Caco-2 (cell line): ENCODE measurements at regions not wholly inside any gene's neighbourhood (a gene's known extent, or its start where the extent isn't known, plus 50 kb on each side); places are given as distances from the start of the nearest gene placed in this dataset.

Experiments
- BruUV-seq: library from RNA; stranded (reverse); fragments of 400-500 nt; replicated peaks from 2 replicates; lab custom pipeline; 2021; lab: Mats Ljungman, UMichigan
- CTCF ChIA-PET: fragments of 300-600 bp; sonication (Branson Sonifier 250); formaldehyde crosslinking; loops from one replicate; lab custom pipeline; 2022; ENCODE audit warnings: antibody characterized with exemption; lab: Charles Lee
- POLR2A ChIA-PET: fragments of 300-600 bp; sonication (Branson Sonifier 250); formaldehyde crosslinking; loops from one replicate; lab custom pipeline; 2022; ENCODE audit warnings: antibody characterized with exemption; lab: Charles Lee
- DNase-seq, 2 experiments: peaks; one replicate each; pipeline versions ENCODE4 v3.0.0 to v3.0.0-alpha.2; 2020 to 2022
- H3K27me3 ChIP-seq: replicated peaks from 2 replicates; pipeline ENCODE4 v1.6.0; 2011; ENCODE audit warnings: low read length; ENCODE audit not compliant: control insufficient read depth, insufficient read depth
- H3K36me3 ChIP-seq: 2 replicates; pipeline ENCODE4 v1.5.1; 2011; ENCODE audit warnings: low read length; ENCODE audit not compliant: control insufficient read depth, insufficient read depth
- H3K4me1 ChIP-seq: fragments of 250-450 bp; sonication (Bioruptor Pico); 2 replicates; pipeline ENCODE4 v1.5.1; 2020; ENCODE audit warnings: mild to moderate bottlenecking
- H3K4me3 ChIP-seq: 2 replicates; pipeline ENCODE4 v1.5.1; 2011; ENCODE audit warnings: low read depth, mild to moderate bottlenecking, control low read depth, low read length
- H3K9me3 ChIP-seq: fragments of 250-450 bp; sonication (Bioruptor Pico); 2 replicates; pipeline ENCODE4 v1.5.1; 2020; ENCODE audit warnings: mild to moderate bottlenecking, moderate library complexity
- H3K27ac Mint-ChIP-seq: one replicate; pipeline ENCODE4 v1.8.0; 2022; ENCODE audit warnings: mixed read lengths; ENCODE audit not compliant: unreplicated experiment
- H3K27me3 Mint-ChIP-seq: one replicate; pipeline ENCODE4 v1.8.0; 2022; ENCODE audit warnings: mixed read lengths; ENCODE audit not compliant: insufficient read depth, unreplicated experiment
- H3K36me3 Mint-ChIP-seq: one replicate; pipeline ENCODE4 v1.8.0; 2022; ENCODE audit warnings: mild to moderate bottlenecking, mixed read lengths; ENCODE audit not compliant: insufficient read depth, unreplicated experiment
- H3K4me1 Mint-ChIP-seq: one replicate; pipeline ENCODE4 v1.8.0; 2022; ENCODE audit warnings: low read depth, mixed read lengths; ENCODE audit not compliant: unreplicated experiment
- H3K4me3 Mint-ChIP-seq: one replicate; pipeline ENCODE4 v1.8.0; 2022; ENCODE audit warnings: mild to moderate bottlenecking, moderate library complexity, mixed read lengths; ENCODE audit not compliant: unreplicated experiment
- H3K9me3 Mint-ChIP-seq: one replicate; pipeline ENCODE4 v1.8.0; 2022; ENCODE audit warnings: mixed read lengths; ENCODE audit not compliant: unreplicated experiment
- intact Hi-C: fragments of 100-400 bp; cut with micrococcal nuclease; formaldehyde crosslinking; loops from one replicate; pipeline ENCODE4 v1.10.0; 2022; ENCODE audit not compliant: unreplicated experiment
- TF ChIP-seq, protein P1 (sequence below), 2 experiments: fragments of 200-600 bp in 1 of 2; IDR thresholded peaks; 1 replicate in 1 of 2; 2 replicates in 1 of 2; pipeline versions ENCODE4 v1.5.1 to v1.8.0; 2011 to 2022; ENCODE audit warnings: antibody characterized with exemption in 1 of 2, control low read depth in 1 of 2, inconsistent platforms in 1 of 2, low read depth in 1 of 2, low read length in 1 of 2, mild to moderate bottlenecking in 1 of 2, moderate library complexity in 1 of 2; ENCODE audit not compliant: insufficient read depth in 1 of 2, severe bottlenecking in 1 of 2, unreplicated experiment in 1 of 2

DNA sequence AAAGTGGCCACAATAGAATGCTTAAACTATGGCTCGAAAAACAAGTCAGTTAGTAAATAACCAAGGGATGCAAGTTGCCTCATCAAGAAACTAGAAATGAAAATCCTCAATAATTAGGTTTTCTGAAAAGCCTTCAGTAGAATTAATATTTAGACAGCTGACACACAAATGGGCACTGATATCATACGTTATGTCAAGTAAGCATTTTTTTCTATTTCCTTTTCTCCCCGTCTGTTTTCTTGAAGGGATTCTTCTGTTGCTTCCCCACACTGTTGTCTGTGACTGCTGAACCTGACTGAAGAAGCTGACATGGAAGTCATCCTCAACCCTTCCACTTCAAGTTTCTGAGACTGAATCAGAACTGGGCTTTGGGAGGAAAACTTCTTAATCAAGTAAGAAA lies 151.8 kb upstream of the CADM2 start:
- ChIA-PET POLR2A (no interaction called here), CTCF (no interaction called here)
- TF ChIP-seq, protein P1, sequence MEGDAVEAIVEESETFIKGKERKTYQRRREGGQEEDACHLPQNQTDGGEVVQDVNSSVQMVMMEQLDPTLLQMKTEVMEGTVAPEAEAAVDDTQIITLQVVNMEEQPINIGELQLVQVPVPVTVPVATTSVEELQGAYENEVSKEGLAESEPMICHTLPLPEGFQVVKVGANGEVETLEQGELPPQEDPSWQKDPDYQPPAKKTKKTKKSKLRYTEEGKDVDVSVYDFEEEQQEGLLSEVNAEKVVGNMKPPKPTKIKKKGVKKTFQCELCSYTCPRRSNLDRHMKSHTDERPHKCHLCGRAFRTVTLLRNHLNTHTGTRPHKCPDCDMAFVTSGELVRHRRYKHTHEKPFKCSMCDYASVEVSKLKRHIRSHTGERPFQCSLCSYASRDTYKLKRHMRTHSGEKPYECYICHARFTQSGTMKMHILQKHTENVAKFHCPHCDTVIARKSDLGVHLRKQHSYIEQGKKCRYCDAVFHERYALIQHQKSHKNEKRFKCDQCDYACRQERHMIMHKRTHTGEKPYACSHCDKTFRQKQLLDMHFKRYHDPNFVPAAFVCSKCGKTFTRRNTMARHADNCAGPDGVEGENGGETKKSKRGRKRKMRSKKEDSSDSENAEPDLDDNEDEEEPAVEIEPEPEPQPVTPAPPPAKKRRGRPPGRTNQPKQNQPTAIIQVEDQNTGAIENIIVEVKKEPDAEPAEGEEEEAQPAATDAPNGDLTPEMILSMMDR (IDR thresholded peaks at IDR 0.05; ENCODE audit: insufficient read depth in 1 of 2, low read depth in 1 of 2, low read length in 1 of 2, severe bottlenecking in 1 of 2, unreplicated experiment in 1 of 2) = no peak
- Histone ChIP-seq H3K4me1 (no peaks in the 10 kb centered on the region), H3K27me3 (no peaks in the 10 kb centered on the region), H3K9me3 (no peaks in the 10 kb centered on the region), H3K4me3 (no peak overlapping the region), H3K36me3 (no peaks in the 10 kb centered on the region)
- Mint-ChIP-seq H3K4me1 (no peaks in the 10 kb centered on the region), H3K27me3 (no peaks in the 10 kb centered on the region), H3K27ac (no peak overlapping the region), H3K9me3 (no peaks in the 10 kb centered on the region), H3K4me3 (no peak overlapping the region), H3K36me3 (no peaks in the 10 kb centered on the region)
- BruUV-seq = no TSS peak
- no peak for DNase-seq
- intact Hi-C loops = no loop called here

DNA sequence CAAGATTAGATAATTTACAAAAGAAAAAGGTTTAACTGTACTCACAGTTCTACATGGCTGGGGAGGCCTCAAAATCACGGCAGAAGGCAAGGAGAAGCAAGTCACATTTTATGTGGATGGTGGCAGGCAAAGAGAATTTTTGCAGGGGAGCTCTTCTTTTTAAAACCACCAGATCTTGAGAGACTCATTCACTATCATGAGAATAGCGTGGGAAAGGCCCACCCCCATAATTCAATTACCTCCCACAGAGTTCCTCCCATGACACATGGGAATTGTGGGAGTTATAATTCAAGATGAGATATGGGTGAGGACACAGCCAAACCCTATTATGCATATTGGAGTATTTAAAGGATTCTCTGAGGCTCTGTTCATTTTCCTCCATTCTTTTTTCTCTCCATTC lies 138.7 kb upstream of the CADM2 start:
- DNase-seq = no peak
- H3K4me3 Mint-ChIP-seq = no peak overlapping the region
- Histone ChIP-seq H3K9me3 (no peaks in the 10 kb centered on the region), H3K36me3 (no peaks in the 10 kb centered on the region), H3K4me1 (no peaks in the 10 kb centered on the region), H3K4me3 (no peak overlapping the region), H3K27me3 (no peaks in the 10 kb centered on the region)
- ChIA-PET CTCF (no interaction called here), POLR2A (no interaction called here)
- no TSS peak for BruUV-seq
- intact Hi-C loops = no loop called here
- H3K27ac Mint-ChIP-seq = no peak overlapping the region
- H3K9me3 Mint-ChIP-seq = no peaks in the 10 kb centered on the region
- no peaks in the 10 kb centered on the region for H3K27me3 Mint-ChIP-seq
- H3K36me3 Mint-ChIP-seq = no peaks in the 10 kb centered on the region
- no peaks in the 10 kb centered on the region for H3K4me1 Mint-ChIP-seq
- TF ChIP-seq, protein P1 (IDR thresholded peaks at IDR 0.05; ENCODE audit: insufficient read depth in 1 of 2, low read depth in 1 of 2, low read length in 1 of 2, severe bottlenecking in 1 of 2, unreplicated experiment in 1 of 2) = no peak

GRCh38 chr3:84820906-84821305 lies 137.9 kb upstream of the CADM2 start:
- no peaks in the 10 kb centered on the region for H3K36me3 ChIP-seq
- H3K27ac Mint-ChIP-seq = no peak overlapping the region
- no peak overlapping the region for H3K4me3 ChIP-seq
- H3K27me3 Mint-ChIP-seq = no peaks in the 10 kb centered on the region
- H3K9me3 ChIP-seq = no peaks in the 10 kb centered on the region
- TF ChIP-seq, protein P1 (IDR thresholded peaks at IDR 0.05; ENCODE audit: insufficient read depth in 1 of 2, low read depth in 1 of 2, low read length in 1 of 2, severe bottlenecking in 1 of 2, unreplicated experiment in 1 of 2) = no peak
- no peaks in the 10 kb centered on the region for H3K4me1 Mint-ChIP-seq
- no peak overlapping the region for H3K4me3 Mint-ChIP-seq
- intact Hi-C loops = no loop called here
- POLR2A ChIA-PET = no interaction called here
- no peaks in the 10 kb centered on the region for H3K4me1 ChIP-seq
- CTCF ChIA-PET = no interaction called here
- no peaks in the 10 kb centered on the region for H3K27me3 ChIP-seq
- BruUV-seq = no TSS peak
- H3K36me3 Mint-ChIP-seq = no peaks in the 10 kb centered on the region
- no peaks in the 10 kb centered on the region for H3K9me3 Mint-ChIP-seq
- DNase-seq = no peak
